ENCODE measurements at regions not wholly inside any gene's neighbourhood (a gene's known extent, or its start where the extent isn't known, plus 50 kb on each side); places are given as distances from the start of the nearest gene placed in this dataset.
"Not testable (repeated sequence)": the region's sequence is repeated elsewhere in the genome, so short reads cannot be mapped to it uniquely, and the experiment has no call there.

- no peak for DNase-seq
These were observed 180.6 kb upstream of the GRIA4 start for GRCh38 chr11:105429096-105429910.

GRCh38 chr11:105407101-105407500 lies 202.8 kb upstream of the GRIA4 start:
- no peak for DNase-seq

- no peak for DNase-seq
These were observed 208.5 kb upstream of the GRIA4 start for GRCh38 chr11:105401269-105401809.

GRCh38 chr11:105399511-105399910 lies 210.4 kb upstream of the GRIA4 start:
- DNase-seq: no peak

GRCh38 chr11:105398636-105399035 lies 211.2 kb upstream of the GRIA4 start:
- DNase-seq: no peak

GRCh38 chr11:105393326-105393725 lies 216.5 kb upstream of the GRIA4 start:
- DNase-seq: no peak

- peak; percentile 52 for DNase-seq
These were observed 217.3 kb upstream of the GRIA4 start for GRCh38 chr11:105392556-105392955.

- DNase-seq: no peak
These were observed 219.9 kb upstream of the GRIA4 start for GRCh38 chr11:105389952-105390351.

- no peak for DNase-seq
These were observed 221.9 kb upstream of the GRIA4 start for GRCh38 chr11:105388006-105388405.

- no peak for DNase-seq
These were observed 227.9 kb upstream of the GRIA4 start for GRCh38 chr11:105381941-105382340.

- no peak for DNase-seq
These were observed 232.0 kb upstream of the GRIA4 start for GRCh38 chr11:105377870-105378269.

- no peak for DNase-seq
These were observed 232.6 kb upstream of the CARD18 start for GRCh38 chr11:105372206-105372605.

GRCh38 chr11:105371311-105371710 lies 231.7 kb upstream of the CARD18 start:
- DNase-seq: no peak

GRCh38 chr11:105368711-105369110 lies 229.1 kb upstream of the CARD18 start:
- no peak for DNase-seq

GRCh38 chr11:105367129-105367528 lies 227.6 kb upstream of the CARD18 start:
- DNase-seq: peak; percentile 3

GRCh38 chr11:105361651-105362050 lies 222.1 kb upstream of the CARD18 start:
- DNase-seq: peak; percentile 17

GRCh38 chr11:105357764-105358163 lies 218.2 kb upstream of the CARD18 start:
- no peak for DNase-seq

- no peak for DNase-seq
These were observed 217.6 kb upstream of the CARD18 start for GRCh38 chr11:105357146-105357545.

- not testable (repeated sequence) for DNase-seq
These were observed 210.3 kb upstream of the CARD18 start for GRCh38 chr11:105349867-105350266.

- DNase-seq: no peak
These were observed 205.4 kb upstream of the CARD18 start for GRCh38 chr11:105344938-105345337.

- DNase-seq: no peak
These were observed 194.6 kb upstream of the CARD18 start for GRCh38 chr11:105334025-105334714.

GRCh38 chr11:105333153-105333552 lies 193.6 kb upstream of the CARD18 start:
- no peak for DNase-seq

GRCh38 chr11:105332171-105332570 lies 192.6 kb upstream of the CARD18 start:
- DNase-seq: no peak

GRCh38 chr11:105328061-105328460 lies 188.5 kb upstream of the CARD18 start:
- no peak for DNase-seq
